Panc1 (cell line): ENCODE measurements at regions not wholly inside any gene's neighbourhood (a gene's known extent, or its start where the extent isn't known, plus 50 kb on each side); places are given as distances from the start of the nearest gene placed in this dataset.

Source experiments
- ATAC-seq: fragments of 200-7000 bp; cut with Tn5 transposase; 2 replicates; pipeline ENCODE4 v1.9.1; 2020; ENCODE audit warnings: mild to moderate bottlenecking, moderate library complexity
- BruUV-seq: library from RNA; stranded (reverse); fragments of 400-500 nt; replicated peaks from 2 replicates; lab custom pipeline; 2021; lab: Mats Ljungman, UMichigan
- CTCF ChIA-PET: fragments of 300-600 bp; sonication (Branson Sonifier 250); formaldehyde crosslinking; loops from one replicate; lab custom pipeline; 2022; ENCODE audit warnings: antibody characterized with exemption; lab: Charles Lee
- POLR2A ChIA-PET: fragments of 300-600 bp; sonication (Branson Sonifier 250); formaldehyde crosslinking; loops from one replicate; lab custom pipeline; 2022; ENCODE audit warnings: antibody characterized with exemption; lab: Charles Lee
- DNase-seq: peaks from one replicate; pipeline ENCODE4 v3.0.0-alpha.2; 2010; ENCODE audit warnings: low read depth, low spot score
- H3K27ac ChIP-seq: 2 replicates; pipeline ENCODE4 v1.5.1; 2011; ENCODE audit warnings: mild to moderate bottlenecking, low read length, inconsistent platforms
- H3K27me3 ChIP-seq: fragments of 200-500 bp; sonication (Bioruptor generic); 2 replicates; pipeline ENCODE4 v1.6.0; 2014; ENCODE audit warnings: low read length, inconsistent platforms; ENCODE audit not compliant: control insufficient read depth, insufficient read depth
- H3K36me3 ChIP-seq: fragments of 200-500 bp; sonication (Bioruptor generic); 2 replicates; pipeline ENCODE4 v1.5.1; 2014; ENCODE audit warnings: inconsistent platforms, mild to moderate bottlenecking, low read length, moderate library complexity; ENCODE audit not compliant: control insufficient read depth, insufficient read depth
- H3K4me1 ChIP-seq: 2 replicates; pipeline ENCODE4 v1.5.1; 2011; ENCODE audit warnings: inconsistent platforms, mild to moderate bottlenecking, low read length, moderate library complexity; ENCODE audit not compliant: control insufficient read depth, insufficient read depth
- H3K4me3 ChIP-seq, 2 experiments: 2 replicates each; pipeline ENCODE4 v1.5.1; 2011 to 2012; ENCODE audit warnings: low read depth in 2 of 2, low read length in 2 of 2, mild to moderate bottlenecking in 2 of 2, inconsistent platforms in 1 of 2, moderate library complexity in 1 of 2
- H3K9me3 ChIP-seq: fragments of 200-500 bp; sonication (Bioruptor generic); 2 replicates; pipeline ENCODE4 v1.5.1; 2014; ENCODE audit warnings: low read depth, mild to moderate bottlenecking, inconsistent platforms, low read length, moderate library complexity; ENCODE audit not compliant: control insufficient read depth, insufficient read depth
- POLR2AphosphoS5 ChIP-seq: IDR thresholded peaks from 2 replicates; pipeline ENCODE4 v1.6.1; 2012; ENCODE audit warnings: mild to moderate bottlenecking, low read depth, low read length, moderate library complexity
- SIN3A ChIP-seq: IDR thresholded peaks from 2 replicates; pipeline ENCODE4 v1.6.1; 2012; ENCODE audit warnings: low read depth, mild to moderate bottlenecking, low read length, moderate library complexity, borderline replicate concordance; ENCODE audit not compliant: insufficient read depth
- TCF7L2 ChIP-seq: IDR thresholded peaks from 2 replicates; pipeline ENCODE4 v1.6.1; 2011; ENCODE audit warnings: mild to moderate bottlenecking, low read depth, low read length, inconsistent platforms
- in situ Hi-C: cut with HindIII; loops from 2 replicates; pipeline ENCODE4 v1.10.0; 2016; ENCODE audit warnings: low sequenced_read_pairs, low pct_unique_long_range_greater_than_20kb
- intact Hi-C: fragments of 100-400 bp; cut with micrococcal nuclease; formaldehyde crosslinking; loops from one replicate; pipeline ENCODE4 v1.10.0; 2022; ENCODE audit not compliant: unreplicated experiment
- TF ChIP-seq, protein P1 (sequence below): fragments of 450-650 bp; IDR thresholded peaks from 2 replicates; pipeline ENCODE4 v1.5.1; 2017; ENCODE audit warnings: mild to moderate bottlenecking
- TF ChIP-seq, protein P2 (sequence below), 2 experiments: IDR thresholded peaks; 2 replicates each; pipeline ENCODE4 v1.6.1; 2011 to 2012; ENCODE audit warnings: low read depth in 2 of 2, control low read depth in 1 of 2, low read length in 1 of 2, mild to moderate bottlenecking in 1 of 2, moderate library complexity in 1 of 2; ENCODE audit not compliant: insufficient read depth in 1 of 2

DNA sequence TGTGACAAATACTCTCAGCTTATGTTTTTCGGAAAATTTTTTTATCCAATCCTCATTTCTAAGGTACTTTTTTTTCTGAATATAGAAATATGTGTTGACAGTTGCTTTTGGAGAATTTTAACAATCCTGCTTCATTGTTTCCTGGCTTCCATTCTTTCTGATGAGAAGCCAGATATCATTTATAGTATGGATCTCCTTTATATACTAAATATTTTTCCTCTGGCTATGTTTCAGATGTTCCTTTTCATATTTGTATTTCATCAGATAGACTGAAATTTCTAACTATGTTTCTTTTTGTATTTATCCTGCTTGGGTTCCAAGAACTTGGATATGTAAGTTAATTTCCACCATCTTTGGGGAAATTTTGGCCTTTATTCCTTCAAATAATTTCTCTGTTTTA is 138.9 kb upstream of the CDH11 start:
- DNase-seq (no peak), ATAC-seq (no peak)
- Histone ChIP-seq H3K4me3 (no peak overlapping the region), H3K4me1 (no peaks in the 10 kb centered on the region), H3K9me3 (no peaks in the 10 kb centered on the region), H3K27me3 (no peaks in the 10 kb centered on the region), H3K27ac (no peak overlapping the region), H3K36me3 (no peaks in the 10 kb centered on the region)
- in situ Hi-C loops, result no loop called here
- POLR2A ChIA-PET, result no interaction called here
- intact Hi-C loops, result no loop called here
- TF ChIP-seq TCF7L2 (no peak), SIN3A (no peak), POLR2AphosphoS5 (no peak)
- TF ChIP-seq, protein P1, sequence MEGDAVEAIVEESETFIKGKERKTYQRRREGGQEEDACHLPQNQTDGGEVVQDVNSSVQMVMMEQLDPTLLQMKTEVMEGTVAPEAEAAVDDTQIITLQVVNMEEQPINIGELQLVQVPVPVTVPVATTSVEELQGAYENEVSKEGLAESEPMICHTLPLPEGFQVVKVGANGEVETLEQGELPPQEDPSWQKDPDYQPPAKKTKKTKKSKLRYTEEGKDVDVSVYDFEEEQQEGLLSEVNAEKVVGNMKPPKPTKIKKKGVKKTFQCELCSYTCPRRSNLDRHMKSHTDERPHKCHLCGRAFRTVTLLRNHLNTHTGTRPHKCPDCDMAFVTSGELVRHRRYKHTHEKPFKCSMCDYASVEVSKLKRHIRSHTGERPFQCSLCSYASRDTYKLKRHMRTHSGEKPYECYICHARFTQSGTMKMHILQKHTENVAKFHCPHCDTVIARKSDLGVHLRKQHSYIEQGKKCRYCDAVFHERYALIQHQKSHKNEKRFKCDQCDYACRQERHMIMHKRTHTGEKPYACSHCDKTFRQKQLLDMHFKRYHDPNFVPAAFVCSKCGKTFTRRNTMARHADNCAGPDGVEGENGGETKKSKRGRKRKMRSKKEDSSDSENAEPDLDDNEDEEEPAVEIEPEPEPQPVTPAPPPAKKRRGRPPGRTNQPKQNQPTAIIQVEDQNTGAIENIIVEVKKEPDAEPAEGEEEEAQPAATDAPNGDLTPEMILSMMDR, result no peak
- TF ChIP-seq, protein P2, sequence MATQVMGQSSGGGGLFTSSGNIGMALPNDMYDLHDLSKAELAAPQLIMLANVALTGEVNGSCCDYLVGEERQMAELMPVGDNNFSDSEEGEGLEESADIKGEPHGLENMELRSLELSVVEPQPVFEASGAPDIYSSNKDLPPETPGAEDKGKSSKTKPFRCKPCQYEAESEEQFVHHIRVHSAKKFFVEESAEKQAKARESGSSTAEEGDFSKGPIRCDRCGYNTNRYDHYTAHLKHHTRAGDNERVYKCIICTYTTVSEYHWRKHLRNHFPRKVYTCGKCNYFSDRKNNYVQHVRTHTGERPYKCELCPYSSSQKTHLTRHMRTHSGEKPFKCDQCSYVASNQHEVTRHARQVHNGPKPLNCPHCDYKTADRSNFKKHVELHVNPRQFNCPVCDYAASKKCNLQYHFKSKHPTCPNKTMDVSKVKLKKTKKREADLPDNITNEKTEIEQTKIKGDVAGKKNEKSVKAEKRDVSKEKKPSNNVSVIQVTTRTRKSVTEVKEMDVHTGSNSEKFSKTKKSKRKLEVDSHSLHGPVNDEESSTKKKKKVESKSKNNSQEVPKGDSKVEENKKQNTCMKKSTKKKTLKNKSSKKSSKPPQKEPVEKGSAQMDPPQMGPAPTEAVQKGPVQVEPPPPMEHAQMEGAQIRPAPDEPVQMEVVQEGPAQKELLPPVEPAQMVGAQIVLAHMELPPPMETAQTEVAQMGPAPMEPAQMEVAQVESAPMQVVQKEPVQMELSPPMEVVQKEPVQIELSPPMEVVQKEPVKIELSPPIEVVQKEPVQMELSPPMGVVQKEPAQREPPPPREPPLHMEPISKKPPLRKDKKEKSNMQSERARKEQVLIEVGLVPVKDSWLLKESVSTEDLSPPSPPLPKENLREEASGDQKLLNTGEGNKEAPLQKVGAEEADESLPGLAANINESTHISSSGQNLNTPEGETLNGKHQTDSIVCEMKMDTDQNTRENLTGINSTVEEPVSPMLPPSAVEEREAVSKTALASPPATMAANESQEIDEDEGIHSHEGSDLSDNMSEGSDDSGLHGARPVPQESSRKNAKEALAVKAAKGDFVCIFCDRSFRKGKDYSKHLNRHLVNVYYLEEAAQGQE (IDR thresholded peaks at IDR 0.05; ENCODE audit: insufficient read depth in 1 of 2, low read depth in 2 of 2, low read length in 1 of 2), result no peak
- CTCF ChIA-PET, result no interaction called here
- BruUV-seq, result no TSS peak

DNA sequence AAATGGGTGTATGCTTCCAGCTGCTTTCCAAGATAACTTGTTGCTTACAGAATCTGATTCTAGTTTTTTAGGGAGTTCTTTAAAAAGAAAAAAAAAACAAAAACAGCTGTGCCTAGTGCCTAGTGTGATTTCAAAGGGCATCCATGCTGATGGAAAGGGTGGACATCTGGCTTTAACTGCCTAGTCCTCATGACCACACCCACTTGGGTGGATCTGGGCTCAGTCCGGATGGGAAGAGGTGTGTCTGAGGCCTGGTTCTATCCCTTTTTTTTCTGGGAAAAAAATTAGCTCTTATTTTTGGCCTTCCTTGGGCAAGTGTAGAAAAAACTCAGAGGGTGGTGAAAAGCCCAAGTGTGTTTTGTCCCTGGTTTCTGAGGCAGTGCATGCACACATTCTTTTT is 132.3 kb upstream of the CDH11 start:
- ChIA-PET CTCF (no interaction called here), POLR2A (no interaction called here)
- no TSS peak for BruUV-seq
- intact Hi-C loops, result no loop called here
- DNase-seq (no peak), ATAC-seq (no peak)
- Histone ChIP-seq H3K4me3 (no peak overlapping the region), H3K9me3 (no peaks in the 10 kb centered on the region), H3K4me1 (no peaks in the 10 kb centered on the region), H3K27ac (no peak overlapping the region), H3K36me3 (no peaks in the 10 kb centered on the region), H3K27me3 (no peaks in the 10 kb centered on the region)
- in situ Hi-C loops, result no loop called here
- TF ChIP-seq, protein P1, result no peak
- no peak for TF ChIP-seq SIN3A
- TF ChIP-seq, protein P2 (IDR thresholded peaks at IDR 0.05; ENCODE audit: insufficient read depth in 1 of 2, low read depth in 2 of 2, low read length in 1 of 2), result no peak
- no peak for TF ChIP-seq POLR2AphosphoS5
- TF ChIP-seq TCF7L2, result no peak
